OCI-LY1 (cell line): ENCODE measurements at regions not wholly inside any gene's neighbourhood (a gene's known extent, or its start where the extent isn't known, plus 50 kb on each side); places are given as distances from the start of the nearest gene placed in this dataset.

Source experiments
- H2AFZ ChIP-seq: fragments of 200-600 bp; sonication (generic), shearing (Covaris generic); 2 replicates; pipeline ENCODE4 v1.6.0; 2014; ENCODE audit warnings: antibody characterized with exemption, mild to moderate bottlenecking, low read length
- H3F3A ChIP-seq: fragments of 200-600 bp; sonication (generic), shearing (Covaris generic); 2 replicates; pipeline ENCODE4 v1.6.0; 2014; ENCODE audit warnings: mild to moderate bottlenecking, antibody characterized with exemption, low read length, moderate library complexity; ENCODE audit not compliant: insufficient read depth
- H3K27ac ChIP-seq: fragments of 200-600 bp; sonication (generic); 2 replicates; pipeline ENCODE4 v1.5.1; 2014; ENCODE audit warnings: low read length, mixed run types, mild to moderate bottlenecking, low read depth; ENCODE audit not compliant: poor library complexity, severe bottlenecking
- H3K27me3 ChIP-seq: fragments of 200-600 bp; sonication (generic); 2 replicates; pipeline ENCODE4 v1.6.0; 2014; ENCODE audit warnings: antibody characterized with exemption, mild to moderate bottlenecking, low read length, moderate library complexity; ENCODE audit not compliant: insufficient read depth
- H3K36me3 ChIP-seq: fragments of 200-600 bp; sonication (generic); 2 replicates; pipeline ENCODE4 v1.6.1; 2014; ENCODE audit warnings: mild to moderate bottlenecking, antibody characterized with exemption, low read length, moderate library complexity, mixed read lengths; ENCODE audit not compliant: insufficient read depth
- H3K4me1 ChIP-seq: fragments of 200-600 bp; sonication (generic); 2 replicates; pipeline ENCODE4 v1.5.1; 2014; ENCODE audit warnings: mild to moderate bottlenecking, low read length, moderate library complexity; ENCODE audit not compliant: insufficient read depth, severe bottlenecking
- H3K4me2 ChIP-seq: fragments of 200-600 bp; sonication (generic), shearing (Covaris generic); 2 replicates; pipeline ENCODE4 v1.6.1; 2014; ENCODE audit warnings: low read length
- H3K4me3 ChIP-seq: fragments of 200-600 bp; sonication (generic); 2 replicates; pipeline ENCODE4 v1.5.1; 2014; ENCODE audit warnings: low read length, low read depth, mild to moderate bottlenecking, mixed read lengths; ENCODE audit not compliant: poor library complexity, severe bottlenecking
- H3K79me2 ChIP-seq: fragments of 200-600 bp; shearing (Covaris generic); 2 replicates; pipeline ENCODE4 v1.6.1; 2016; ENCODE audit warnings: mixed run types, low read length, mixed read lengths; ENCODE audit not compliant: insufficient read depth
- H3K9ac ChIP-seq: fragments of 200-600 bp; sonication (generic), shearing (Covaris generic); 2 replicates; pipeline ENCODE4 v1.6.1; 2014; ENCODE audit warnings: mild to moderate bottlenecking, low read length, mixed read lengths
- H3K9me2 ChIP-seq: fragments of 200-600 bp; sonication (generic), shearing (Covaris generic); 2 replicates; pipeline ENCODE4 v1.6.1; 2014; ENCODE audit warnings: low read depth, mild to moderate bottlenecking, low read length, mixed read lengths
- H3K9me3 ChIP-seq: fragments of 200-600 bp; shearing (Covaris generic); 2 replicates; pipeline ENCODE4 v1.6.1; 2014; ENCODE audit warnings: low read length, mixed read lengths
- H4K20me1 ChIP-seq: fragments of 200-600 bp; sonication (generic), shearing (Covaris generic); 2 replicates; pipeline ENCODE4 v1.6.0; 2016; ENCODE audit warnings: mild to moderate bottlenecking, low read length; ENCODE audit not compliant: insufficient read depth
- CTCF ChIP-seq: fragments of 200-600 bp; sonication (generic), shearing (Covaris generic); IDR thresholded peaks from 2 replicates; pipeline ENCODE4 v1.5.1; 2017; ENCODE audit warnings: mild to moderate bottlenecking, antibody characterized with exemption, low read length, moderate library complexity, mixed read lengths
- EZH2 ChIP-seq: fragments of 200-600 bp; sonication (generic), shearing (Covaris generic); IDR thresholded peaks from 2 replicates; pipeline ENCODE4 v1.8.0; 2017; ENCODE audit warnings: borderline replicate concordance, mixed run types, mild to moderate bottlenecking, antibody characterized with exemption, low read length, moderate library complexity, mixed read lengths

- TF ChIP-seq EZH2, result no peak
- TF ChIP-seq CTCF, result no peak
- no peaks in the 10 kb centered on the region for H3K4me1 ChIP-seq
- H3K79me2 ChIP-seq, result no peaks in the 10 kb centered on the region
- H2AFZ ChIP-seq, result no peak overlapping the region
- no peaks in the 10 kb centered on the region for H3K9me2 ChIP-seq
- H3K9me3 ChIP-seq, result no peaks in the 10 kb centered on the region
- no peak overlapping the region for H3K4me2 ChIP-seq
- no peak overlapping the region for H3K9ac ChIP-seq
- no peaks in the 10 kb centered on the region for H3K36me3 ChIP-seq
- H3F3A ChIP-seq, result no peaks in the 10 kb centered on the region
- H3K27ac ChIP-seq, result no peak overlapping the region
- H4K20me1 ChIP-seq, result no peaks in the 10 kb centered on the region
- H3K4me3 ChIP-seq, result no peak overlapping the region
- no peaks in the 10 kb centered on the region for H3K27me3 ChIP-seq
These were observed 491.0 kb downstream of the HAO1 start for GRCh38 chr20:7449269-7449668.

DNA sequence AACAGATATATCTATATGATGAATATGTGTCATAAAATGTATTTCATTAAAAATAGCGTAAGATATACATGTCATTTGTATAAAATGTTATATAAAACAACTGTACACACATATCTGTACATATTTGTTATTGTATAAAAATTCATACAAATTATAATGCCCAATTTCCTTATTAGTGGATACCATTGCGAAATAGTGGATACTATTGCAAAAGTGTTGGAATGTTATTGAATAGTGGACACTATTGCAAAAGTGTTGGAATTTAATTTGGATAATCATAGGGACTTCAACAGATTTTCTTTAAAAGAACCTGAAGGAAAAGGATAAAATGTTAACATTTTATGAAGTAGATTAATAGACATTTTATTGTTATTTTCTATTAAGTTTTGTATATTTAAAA, 487.4 kb downstream of the HAO1 start:
- H3F3A ChIP-seq, result no peaks in the 10 kb centered on the region
- no peaks in the 10 kb centered on the region for H3K79me2 ChIP-seq
- no peaks in the 10 kb centered on the region for H3K36me3 ChIP-seq
- no peaks in the 10 kb centered on the region for H3K27me3 ChIP-seq
- no peaks in the 10 kb centered on the region for H3K9me2 ChIP-seq
- no peaks in the 10 kb centered on the region for H3K9me3 ChIP-seq
- H3K9ac ChIP-seq, result no peak overlapping the region
- H3K4me3 ChIP-seq, result no peak overlapping the region
- H3K27ac ChIP-seq, result no peak overlapping the region
- H3K4me2 ChIP-seq, result no peak overlapping the region
- H3K4me1 ChIP-seq, result no peaks in the 10 kb centered on the region
- no peak overlapping the region for H2AFZ ChIP-seq
- no peaks in the 10 kb centered on the region for H4K20me1 ChIP-seq
- TF ChIP-seq CTCF, result no peak
- TF ChIP-seq EZH2, result no peak

GRCh38 chr20:7454047-7454446, 486.2 kb downstream of the HAO1 start:
- Histone ChIP-seq H3K27ac (no peak overlapping the region), H3K4me3 (no peak overlapping the region), H3K9me3 (no peaks in the 10 kb centered on the region), H3K9me2 (no peaks in the 10 kb centered on the region), H3K4me2 (no peak overlapping the region), H3K27me3 (no peaks in the 10 kb centered on the region), H4K20me1 (no peaks in the 10 kb centered on the region), H3K9ac (no peak overlapping the region), H3K4me1 (no peaks in the 10 kb centered on the region), H3K79me2 (no peaks in the 10 kb centered on the region), H3K36me3 (no peaks in the 10 kb centered on the region), H2AFZ (no peak overlapping the region), H3F3A (no peaks in the 10 kb centered on the region)
- TF ChIP-seq CTCF (no peak), EZH2 (no peak)
